NCI-H748 (cell line): ENCODE measurements at regions not wholly inside any gene's neighbourhood (a gene's known extent, or its start where the extent isn't known, plus 50 kb on each side); places are given as distances from the start of the nearest gene placed in this dataset.
A peak's percentile ranks its signal among the peaks of the same experiment; 100 is the strongest.
"Not testable (repeated sequence)": the region's sequence is repeated elsewhere in the genome, so short reads cannot be mapped to it uniquely, and the experiment has no call there.

ENCODE experiments used
- DNase-seq: peaks from one replicate; lab custom pipeline; 2025; ENCODE audit not compliant: unreplicated experiment; lab: John Stamatoyannopoulos, UW

DNA sequence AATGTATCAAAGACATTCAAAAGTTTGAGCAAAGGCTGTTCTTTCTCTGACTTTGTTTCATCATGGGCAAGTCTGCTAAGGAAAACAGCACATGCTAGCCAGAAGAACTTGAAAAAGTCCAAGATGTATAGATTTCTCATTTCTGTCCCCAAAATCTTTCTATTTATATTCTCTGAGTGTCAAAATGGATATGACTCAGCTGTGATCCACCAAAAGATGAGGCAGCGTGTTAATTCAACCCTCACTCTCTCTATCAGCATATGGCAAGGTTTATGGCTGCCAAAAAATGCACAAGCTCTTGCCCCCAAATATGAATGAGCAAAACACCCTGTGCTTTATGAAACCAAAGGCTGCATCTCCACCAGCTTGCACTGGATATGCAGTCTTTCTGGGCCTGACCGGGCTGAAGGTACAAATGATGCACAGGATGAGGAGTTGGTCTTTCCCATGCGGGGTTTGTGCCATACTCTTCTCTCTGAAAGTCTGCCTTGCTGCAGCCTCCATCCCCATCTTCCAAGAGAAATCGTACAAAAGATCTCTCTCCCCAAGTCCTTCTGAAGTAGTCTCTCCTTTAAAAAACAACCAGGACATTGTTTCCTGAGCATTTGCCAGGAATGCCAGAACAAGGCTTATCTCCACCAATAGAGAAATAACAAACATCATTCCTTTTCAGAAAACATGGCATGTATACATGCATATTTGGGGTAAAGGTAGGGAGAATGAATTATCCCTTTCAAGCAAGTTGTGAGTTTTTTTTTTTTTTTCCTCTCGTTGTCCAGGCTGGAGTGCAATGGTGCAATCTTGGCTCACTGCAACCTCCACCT lies 203.4 kb downstream of the TMX1 start:
- DNase-seq = no peak

DNA sequence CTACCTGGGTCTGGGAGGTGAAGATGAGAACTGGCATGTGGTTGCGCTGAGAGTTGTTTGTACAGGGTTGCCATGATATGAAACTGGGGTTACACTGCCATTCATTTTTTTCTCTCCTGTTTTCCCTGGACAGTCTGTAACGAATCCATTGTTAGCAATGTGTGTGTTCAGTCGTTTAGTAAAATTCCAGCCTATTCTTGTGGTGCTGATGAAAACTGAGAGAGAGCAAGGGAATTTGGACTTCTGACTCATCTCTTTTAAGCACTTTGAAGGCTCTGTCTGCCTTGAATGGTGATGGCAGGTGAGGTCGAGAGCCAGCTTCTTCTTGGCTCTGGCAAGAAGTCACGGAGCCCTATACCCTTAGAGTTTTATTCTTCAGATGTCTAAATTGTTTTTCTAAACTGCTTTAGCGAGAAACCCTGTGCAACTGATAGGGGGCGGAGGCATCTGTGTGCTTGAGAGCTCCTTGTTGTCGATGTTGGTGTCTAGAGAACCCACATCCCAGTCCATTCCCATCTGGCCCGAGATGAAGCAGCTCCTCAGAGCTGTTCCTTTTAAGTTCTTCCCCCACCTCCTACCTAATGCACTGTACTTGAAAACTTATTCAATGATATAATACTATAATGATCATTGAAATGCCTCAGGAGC lies 204.4 kb downstream of the TMX1 start:
- no peak for DNase-seq

DNA sequence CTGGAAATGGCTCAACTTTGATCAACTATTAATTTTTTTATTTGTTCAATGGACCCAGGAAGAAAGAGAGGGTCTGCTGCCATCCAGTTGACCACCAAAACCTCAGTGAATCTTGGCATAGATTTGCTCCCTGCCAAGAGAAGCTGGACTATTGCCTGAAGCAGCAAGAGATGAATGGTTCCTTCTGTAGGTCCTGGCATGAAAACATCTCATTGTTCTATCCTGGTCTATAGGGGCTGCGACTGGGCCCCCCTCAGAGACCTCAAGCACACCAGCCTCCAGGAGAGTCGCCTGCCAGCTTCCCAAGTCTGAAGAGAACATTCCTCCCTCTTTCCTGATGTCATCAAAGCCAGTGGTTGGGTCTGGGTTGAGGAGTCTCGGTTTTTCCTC lies 204.9 kb downstream of the TMX1 start:
- no peak for DNase-seq

DNA sequence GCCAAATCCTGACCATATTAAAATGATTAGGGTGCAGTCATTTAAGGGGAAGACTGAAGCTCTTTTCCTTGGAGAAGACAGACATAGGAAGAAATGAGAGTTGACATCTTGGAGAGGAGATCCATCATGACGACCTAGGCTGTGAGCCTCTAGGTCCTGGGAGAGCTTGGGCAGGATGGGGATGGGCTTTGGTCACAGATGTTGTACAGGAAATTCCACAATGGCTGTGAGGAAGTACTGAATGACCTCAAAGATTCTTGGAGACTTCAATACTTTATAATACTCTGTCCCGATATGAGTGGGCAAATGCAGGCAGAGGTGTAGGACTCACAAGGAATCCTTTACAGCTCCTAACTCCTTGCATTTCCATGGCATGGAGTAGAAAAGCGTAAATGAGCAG lies 204.9 kb upstream of the FRMD6 start:
- DNase-seq = no peak

DNA sequence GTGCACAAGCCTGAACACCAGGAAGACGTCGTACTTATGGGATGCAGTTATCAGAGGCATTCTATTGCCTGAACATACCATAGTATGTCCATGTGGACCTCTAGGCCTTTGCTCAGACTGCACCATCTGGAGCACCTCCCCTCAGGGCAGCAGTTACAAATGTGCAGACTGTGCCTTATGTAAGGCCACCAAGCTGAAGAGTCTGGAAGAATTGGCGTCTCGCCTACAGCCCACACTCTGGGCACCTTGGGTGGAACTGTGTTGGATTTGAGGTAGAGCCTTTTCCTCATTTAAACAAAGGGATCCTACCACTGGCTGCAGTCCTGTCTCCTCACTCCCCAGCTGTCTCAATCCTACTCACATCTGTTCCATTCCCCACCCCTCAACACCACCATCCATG lies 204.3 kb upstream of the FRMD6 start:
- no peak for DNase-seq

DNA sequence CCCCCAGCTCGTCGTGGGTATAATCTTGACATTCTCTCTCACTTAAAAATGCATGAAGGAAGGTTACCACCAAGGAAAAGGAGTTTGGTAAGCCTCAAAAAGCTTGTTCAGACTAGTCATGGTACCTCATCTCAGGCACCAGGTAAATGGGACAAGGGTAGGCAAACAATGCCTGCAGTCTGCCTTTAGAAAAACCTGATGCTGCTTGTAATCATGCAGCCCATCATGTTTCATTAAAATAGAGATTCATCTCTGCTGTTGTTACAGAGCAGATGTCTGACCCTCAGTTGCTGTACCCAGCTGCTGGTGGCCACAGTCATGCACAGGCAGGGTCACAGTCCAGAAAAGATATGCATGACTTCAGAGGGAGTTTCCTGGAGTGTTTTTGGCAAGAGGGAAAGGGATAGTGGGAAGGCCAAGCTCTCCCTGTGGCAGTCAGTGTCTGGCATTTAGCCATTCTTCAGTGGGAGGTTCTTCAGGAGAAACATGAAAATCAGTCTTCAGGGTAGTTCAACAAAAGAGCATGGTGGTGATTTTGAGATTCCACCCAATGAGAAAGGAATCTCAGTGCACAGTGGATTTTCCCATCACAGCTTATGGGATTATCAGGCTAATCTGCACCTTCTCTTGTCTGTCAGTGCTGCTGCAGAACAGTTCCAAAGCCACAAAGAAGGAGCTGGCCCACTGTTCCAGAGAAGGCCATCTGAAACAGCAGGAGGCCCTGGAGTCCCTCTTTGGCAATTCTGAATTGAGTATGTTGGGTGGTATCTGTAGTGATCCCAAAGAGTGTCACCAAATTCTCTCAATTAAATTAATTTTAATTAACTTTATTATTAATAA lies 202.7 kb upstream of the FRMD6 start:
- no peak for DNase-seq

DNA sequence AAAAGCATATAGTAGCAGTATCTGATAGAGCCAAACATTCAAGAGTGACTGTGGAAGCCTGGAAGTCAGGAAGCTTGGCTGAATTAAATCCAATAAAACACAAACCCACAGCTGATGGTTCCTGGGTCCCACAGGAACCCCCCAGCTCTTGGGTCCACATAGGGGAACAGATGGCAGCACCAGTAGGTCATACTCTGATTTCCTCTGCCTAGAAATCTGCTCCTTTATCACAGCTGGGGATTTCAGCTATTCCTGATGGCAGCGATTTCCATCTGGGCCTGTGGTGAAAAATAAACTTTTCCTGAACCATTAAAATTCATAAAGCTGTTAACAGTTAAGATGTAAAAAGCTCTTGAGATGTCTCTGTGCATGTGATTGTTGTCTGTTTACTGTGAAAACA lies 202.0 kb upstream of the FRMD6 start:
- DNase-seq = no peak

DNA sequence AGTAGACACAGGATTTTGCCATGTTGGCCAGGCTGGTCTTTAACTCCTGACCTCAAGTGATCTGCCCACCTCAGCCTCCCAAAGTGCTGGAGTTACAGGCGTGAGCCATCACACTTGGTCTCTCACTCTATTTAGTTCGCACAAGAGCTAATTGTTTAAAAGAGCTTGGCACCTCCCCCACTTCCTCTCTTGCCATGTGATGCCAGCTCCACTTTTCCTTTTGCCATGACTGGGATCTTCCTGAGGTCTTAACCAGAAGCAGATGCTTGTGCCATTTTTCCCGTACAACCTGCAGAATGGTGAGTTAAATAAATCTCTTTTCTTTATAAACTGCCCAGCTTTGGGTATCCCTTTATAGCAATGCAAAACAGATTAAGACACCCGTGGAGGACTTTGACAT lies 200.1 kb upstream of the FRMD6 start:
- DNase-seq = no peak

DNA sequence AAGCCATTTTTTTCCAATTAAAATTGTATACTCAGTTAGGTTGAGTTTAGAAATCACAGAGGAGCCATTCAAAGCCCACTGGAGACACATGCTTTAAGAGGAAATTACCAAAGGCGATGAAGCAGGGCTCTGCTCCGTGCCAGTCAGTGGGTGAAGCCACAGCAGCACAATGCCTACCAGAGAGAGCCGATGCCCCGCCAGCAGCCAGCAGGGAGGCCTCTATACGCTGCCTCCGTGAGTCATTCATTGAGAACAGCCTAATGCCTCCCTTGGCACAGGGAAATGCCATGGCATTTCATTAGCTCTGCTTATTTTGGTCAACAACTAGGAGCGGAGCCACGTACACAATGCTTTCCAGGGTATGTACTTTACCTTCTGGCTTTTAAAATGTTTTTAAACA lies 197.8 kb upstream of the FRMD6 start:
- no peak for DNase-seq

DNA sequence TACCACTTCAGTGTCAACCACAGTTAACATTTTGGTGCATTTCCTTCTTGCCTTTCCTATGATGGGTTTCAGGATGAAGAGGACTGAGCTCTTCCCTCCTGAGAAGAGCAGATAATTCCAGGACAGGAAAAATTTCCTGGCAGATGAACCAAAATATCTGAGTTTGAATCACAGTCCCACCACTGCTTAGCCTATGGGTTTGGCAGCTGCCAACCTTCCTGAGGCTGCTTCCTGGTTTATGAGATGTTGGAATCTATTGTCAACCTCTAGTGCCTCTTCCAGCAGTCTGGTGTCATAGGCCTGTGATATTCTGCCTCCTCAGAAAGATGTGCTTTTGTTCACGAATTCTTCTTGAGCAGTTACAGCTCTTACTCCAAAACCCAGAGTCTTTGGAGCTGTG lies 197.4 kb upstream of the FRMD6 start:
- no peak for DNase-seq

DNA sequence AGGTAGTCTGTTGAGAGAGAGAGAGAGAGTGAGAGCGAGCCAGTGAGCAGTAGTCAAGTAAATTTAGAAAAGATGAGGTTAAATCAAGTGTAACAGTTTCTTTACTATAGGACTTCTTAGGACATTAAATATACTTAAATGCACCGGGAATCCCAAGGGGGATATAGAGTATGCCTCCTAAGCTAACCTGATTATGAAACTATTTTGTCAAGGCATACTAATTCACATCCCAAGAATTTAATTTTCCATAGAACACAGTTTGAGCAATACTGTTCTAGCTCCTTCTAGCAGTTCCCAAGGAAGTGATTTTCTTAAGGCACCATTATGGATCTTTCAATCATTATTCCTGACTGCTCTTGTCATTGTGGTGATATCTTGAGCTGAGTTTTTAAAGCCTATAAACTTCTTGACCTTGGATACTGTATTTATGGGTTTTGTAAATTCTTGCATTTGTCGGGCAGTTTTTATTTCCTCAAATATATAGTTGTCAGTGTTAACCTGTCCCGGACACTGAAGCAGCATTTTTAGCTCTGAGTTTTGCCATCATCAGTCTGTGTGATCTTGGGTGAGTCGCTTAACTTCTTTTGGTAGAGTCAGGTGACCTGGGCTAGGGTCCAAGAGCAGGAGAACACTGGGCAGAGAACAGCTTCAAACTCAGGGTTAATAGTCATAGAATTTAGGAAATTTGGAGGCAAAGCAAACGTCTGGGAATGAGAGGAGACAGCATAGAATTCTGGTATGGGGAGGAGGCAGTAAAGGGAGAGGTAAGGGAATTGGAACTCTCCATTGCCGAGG lies 196.5 kb upstream of the FRMD6 start:
- no peak for DNase-seq

DNA sequence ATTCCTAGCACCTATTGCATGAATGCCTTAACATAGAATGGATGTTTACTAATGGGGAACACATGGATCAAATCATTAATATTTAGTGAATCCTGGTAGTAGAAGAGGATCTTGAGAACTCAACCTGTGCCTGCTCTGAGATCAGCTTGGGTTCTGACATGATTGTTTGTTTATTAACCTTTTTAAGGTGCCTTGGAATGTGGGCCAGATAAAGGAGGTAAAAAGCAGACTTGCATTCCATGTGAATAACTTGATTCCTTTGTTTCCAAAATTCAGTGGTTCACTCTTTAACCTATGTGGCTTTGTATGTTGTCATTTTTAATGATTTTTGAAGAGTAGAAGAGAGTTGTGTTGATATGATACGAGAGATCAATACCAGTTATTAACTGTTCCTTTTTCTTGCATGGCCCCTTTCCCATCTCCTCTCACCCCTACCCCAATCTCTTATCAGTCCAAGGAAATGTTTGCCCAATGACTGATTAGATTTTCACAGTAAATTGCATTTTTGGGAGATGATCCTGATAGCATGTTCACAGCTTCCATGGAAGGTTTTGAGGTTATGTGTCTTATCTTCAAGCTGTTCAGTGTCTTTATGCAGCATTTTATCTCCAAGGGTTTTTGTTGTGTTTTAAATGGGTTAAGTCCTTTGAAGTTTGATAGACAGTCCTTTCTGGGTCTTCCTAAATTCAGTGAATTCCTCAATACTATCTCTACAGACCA lies 193.7 kb upstream of the FRMD6 start:
- DNase-seq = no peak

DNA sequence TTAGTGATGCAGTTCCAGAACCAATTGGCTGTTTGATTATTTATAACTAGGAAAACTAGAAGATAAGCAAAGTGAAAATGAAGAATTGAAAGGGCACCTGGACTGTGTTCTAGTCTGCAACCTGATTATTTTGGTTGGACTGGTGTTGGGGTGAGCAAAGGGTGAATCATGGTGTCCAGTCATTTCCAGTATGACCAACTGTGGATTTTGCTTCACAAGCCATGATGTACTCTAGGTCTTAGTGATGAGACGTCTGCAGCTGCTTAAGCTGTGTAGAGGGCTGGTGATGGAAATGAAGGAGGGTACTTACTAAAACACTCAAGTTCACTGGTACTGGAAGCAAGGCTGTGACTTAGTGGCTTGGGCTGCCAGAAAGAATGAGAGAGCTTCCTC lies 193.2 kb upstream of the FRMD6 start:
- DNase-seq = no peak

DNA sequence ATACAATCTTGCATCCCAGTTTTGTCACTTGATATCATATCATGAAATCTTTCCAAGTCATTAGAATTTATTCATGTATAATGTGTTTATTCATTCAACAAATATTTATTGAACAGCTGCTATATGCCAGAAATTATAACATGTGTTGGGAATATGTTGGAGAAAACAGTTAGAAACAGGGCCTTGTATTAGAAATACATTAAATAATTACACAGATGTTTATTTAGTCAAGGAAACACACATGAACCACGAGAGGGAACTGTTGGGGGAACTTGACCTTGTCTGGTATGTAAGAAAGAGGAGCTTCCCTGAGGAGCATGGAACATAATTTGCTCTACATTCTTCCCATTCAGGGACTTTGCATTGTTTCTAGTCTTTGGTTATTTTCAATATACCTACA lies 191.7 kb upstream of the FRMD6 start:
- DNase-seq = no peak

DNA sequence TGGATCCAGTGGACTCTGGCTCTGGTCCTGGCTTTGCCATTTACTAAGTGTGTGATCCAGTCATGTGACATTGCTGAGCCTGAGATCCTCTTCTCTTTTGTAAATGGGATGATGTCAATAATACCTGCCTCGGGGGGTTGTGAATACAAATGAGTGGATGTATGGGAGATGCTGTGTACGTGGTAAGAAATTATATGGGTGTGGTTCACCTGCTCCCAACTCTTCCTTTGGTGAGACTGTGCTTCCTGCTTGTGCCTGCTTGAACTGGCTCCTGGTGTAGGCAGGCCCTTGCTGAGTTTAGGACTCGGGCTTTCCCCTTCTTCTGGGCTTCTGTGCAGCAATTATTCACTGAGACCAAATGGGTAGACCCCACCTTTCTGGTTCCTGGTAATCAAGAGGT lies 189.5 kb upstream of the FRMD6 start:
- DNase-seq = peak; percentile 85

DNA sequence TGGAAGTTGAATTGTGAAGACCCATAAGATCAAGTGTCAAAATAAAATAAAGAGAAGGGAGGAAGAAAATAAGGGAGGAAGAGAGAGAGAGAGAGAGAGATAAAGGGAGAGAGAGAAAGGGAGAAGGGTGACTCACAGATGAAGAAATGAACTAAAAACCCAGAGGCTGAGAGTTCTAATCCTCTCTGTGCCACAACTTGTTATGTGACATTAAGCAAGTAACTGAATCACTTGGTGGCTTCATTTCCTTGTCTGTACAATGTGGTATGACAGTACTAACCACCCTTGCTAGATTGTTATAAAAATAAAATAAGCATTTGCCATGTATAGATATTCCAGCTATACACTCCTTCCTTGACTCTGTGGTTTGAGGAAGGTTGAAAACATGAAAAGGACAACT lies 189.0 kb upstream of the FRMD6 start:
- DNase-seq = no peak

DNA sequence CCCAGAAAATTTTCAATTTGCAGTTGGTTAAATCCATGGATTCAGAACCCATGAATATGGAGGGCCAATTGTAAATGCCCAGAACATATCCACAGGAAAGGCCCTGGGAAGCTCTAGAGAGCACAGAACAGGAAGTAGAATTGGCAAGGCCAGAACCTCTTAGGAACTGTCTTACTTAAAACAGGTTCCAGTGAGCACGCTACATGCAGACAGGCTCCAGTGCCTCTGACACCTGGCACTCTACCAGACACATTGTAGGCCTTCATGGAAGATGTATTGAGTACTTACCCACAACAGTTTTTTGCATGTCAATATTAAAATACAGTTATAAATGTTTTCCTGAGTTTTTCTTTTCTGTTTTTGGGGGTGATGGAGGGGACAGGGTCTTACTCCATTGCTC lies 188.2 kb upstream of the FRMD6 start:
- DNase-seq = no peak

DNA sequence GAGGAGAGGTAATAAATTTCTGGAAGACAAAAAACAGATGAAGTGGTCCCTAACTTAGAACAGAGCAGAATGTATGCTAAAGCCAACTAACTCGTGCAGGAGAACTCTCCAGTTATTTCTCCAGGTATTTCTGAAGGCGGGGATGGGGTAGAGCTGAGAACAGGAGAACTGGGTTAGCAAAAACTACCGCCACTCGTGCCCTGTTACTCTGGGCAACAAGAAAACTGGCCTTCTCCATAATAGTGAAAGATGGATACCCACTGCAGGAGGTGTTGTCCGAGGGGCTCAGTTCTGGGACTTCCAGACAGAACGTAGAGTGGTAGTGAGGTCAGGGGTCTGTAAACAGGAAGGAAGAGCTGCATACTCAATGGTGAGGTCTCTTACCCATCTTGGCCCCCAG lies 187.3 kb upstream of the FRMD6 start:
- DNase-seq = no peak

DNA sequence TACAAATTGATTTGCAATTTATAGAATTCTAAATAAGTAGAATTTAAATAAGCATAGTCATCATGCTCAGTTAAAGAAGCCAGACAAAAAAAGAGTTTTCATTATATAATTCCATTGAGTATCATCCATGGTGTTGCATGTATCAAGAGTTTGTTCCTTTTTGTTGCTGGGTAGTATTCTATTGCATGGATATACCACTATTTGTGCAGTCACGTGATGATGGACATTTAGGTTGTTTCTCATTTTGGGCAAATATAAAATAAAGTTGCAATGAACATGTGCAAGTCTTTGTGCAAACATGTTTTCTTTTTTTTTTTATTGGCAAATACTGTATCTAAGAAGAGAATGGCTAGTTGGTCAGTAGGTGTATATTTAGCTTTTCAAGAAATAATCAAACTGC lies 186.2 kb upstream of the FRMD6 start:
- DNase-seq = no peak

DNA sequence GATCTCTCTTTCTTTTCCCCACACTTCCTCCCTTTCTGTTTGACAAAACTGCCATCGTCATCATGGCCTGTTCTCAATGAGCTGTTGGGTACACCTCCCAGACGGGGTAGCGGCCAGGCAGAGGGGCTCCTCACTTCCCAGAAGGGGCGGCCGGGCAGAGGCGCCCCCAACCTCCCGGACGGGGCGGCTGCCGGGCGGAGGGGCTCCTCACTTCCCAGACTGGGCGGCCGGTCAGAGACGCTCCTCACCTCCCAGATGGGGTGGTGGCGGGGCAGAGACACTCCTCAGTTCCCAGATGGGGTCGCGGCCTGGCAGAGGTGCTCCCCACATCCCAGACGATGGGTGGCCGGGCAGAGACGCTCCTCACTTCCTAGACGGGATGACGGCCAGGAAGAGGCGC lies 184.3 kb upstream of the FRMD6 start:
- DNase-seq = not testable (repeated sequence)

DNA sequence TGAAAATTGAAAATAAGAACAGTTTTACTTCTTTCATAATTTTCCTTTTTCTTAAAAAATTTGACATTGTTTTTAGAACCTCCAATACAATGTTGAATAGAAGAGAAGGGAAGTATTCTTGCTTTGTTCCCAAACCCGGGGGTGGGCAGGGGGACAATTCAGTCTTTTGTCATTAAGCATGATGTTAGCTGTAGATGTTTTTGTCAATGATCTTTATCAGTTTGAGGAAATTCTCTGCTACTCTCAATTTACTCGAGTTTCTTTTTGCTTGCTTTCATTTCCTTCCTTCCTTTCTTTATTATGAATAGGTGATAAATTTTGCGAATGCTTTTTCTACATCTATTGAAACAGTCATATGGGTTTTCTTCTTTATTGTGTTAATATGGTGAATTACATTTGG lies 183.2 kb upstream of the FRMD6 start:
- DNase-seq = no peak
